OCI-M1 (cell line): ENCODE measurements at regions not wholly inside any gene's neighbourhood (a gene's known extent, or its start where the extent isn't known, plus 50 kb on each side); places are given as distances from the start of the nearest gene placed in this dataset.
A peak's percentile ranks its signal among the peaks of the same experiment; 100 is the strongest.
"Not testable (repeated sequence)": the region's sequence is repeated elsewhere in the genome, so short reads cannot be mapped to it uniquely, and the experiment has no call there.

ENCODE experiments used
- DNase-seq: peaks from one replicate; lab custom pipeline; 2025; lab: John Stamatoyannopoulos, UW

DNA sequence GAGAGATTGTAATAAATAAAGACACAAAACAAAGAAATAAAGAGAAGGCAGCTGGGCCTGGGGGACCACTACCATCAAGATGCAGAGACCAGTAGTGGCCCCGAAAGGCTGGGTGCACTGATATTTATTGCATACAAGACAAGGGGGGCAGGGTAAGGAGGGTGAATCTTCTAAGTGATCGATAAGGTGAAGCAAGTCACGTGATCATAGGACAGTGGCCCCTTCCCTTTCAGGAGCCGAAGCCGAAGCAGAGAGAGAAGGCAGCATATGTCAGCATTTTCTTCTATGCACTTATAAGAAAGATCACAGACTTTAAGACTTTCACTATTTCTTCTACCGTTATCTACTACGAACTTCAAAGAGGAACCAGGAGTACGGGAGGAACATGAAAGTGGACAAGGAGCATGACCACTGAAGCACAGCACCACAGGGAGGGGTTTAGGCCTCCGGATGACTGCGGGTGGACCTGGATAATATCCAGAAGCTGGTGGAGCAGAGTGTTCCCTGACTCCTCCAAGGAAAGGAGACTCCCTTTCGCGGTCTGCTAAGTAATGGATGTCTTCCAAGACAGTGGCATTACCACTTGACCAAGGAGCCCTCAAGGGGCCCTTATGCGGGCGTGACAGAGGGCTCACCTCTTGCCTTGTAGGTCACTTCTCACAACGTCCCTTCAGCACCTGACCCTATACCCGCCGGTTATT is 126.4 kb downstream of the RBM46 start:
- DNase-seq, result not testable (repeated sequence)

GRCh38 chr4:154908168-154908567 is 127.1 kb downstream of the RBM46 start:
- DNase-seq, result no peak

GRCh38 chr4:154911097-154911496 is 130.0 kb downstream of the RBM46 start:
- peak; percentile 60 for DNase-seq

GRCh38 chr4:154911608-154912098 is 130.6 kb downstream of the RBM46 start:
- no peak for DNase-seq

DNA sequence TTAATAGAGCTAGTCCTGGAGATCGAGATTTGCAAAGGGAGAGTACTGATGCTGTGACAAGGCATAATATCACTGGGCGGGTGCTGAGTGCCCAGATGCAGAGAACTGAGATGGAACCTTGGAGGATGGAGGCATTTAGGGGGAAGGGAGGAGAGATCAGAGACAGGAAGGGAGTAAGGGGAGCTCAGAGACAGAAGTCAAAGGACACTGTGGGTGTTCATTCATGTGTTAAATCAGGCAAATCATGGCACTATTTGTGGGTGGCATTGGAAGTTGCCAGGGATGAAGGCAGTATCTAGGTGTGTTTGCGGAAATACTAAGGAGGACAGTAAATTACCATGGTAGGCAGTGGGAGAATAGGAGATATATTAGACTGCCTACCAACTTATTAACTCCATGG is 135.0 kb downstream of the RBM46 start:
- no peak for DNase-seq

DNA sequence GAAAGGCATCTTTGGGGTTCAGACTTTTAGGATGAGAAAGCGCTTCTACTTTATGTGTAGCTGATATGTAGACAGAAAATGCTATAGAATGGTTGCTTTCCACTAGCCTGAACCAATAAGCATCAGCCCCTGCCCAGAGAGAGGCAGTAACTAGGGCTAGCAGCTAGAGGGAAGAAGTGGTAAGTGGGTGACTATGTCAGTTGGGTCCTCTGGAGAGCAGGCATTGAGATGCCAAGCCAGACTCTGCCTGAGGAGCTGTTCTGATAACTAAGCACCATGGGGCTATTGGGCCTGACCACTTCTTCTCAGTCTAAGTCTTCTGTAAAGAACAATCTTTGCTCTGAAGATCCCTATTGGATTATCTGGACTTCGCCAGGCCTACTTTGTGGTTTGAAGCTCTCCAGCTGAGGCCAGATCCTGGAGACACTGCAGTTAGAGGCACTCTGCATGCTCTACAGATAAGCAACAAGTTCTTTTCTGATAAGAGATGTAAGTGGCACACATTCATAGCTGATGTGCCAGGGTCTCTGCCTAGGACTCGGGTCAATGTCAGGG is 146.1 kb downstream of the RBM46 start:
- peak; percentile 96 for DNase-seq

DNA sequence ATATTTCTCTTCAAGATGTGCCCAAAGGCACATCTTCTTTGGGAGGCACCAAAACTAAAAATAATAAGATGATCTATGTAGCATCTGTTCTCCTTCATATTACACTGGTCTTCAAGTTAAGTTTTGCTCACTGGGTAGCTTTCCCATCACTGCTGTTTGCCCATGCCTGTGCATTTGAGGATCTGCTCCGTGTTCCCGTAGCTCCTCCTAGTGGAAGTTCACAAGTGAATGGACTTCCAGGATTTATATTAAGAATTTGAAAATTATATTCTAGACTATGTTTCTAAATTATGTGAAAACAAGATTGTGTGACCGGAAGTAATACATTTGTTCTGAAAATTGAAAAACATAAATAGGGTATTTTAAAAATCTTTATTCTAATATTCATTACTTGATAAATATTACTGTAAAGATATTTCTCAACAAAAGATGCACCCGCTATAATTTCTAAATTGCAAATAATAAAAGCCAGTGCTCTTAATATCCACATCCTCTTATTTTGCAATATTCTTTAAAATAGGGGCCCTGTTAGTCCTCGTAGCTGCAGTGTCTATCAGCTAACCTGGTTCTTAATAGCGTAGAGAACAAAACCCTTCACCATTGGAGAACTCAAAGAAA is 147.7 kb downstream of the RBM46 start:
- DNase-seq, result peak; percentile 65

GRCh38 chr4:154936873-154937272 is 155.8 kb downstream of the RBM46 start:
- no peak for DNase-seq

GRCh38 chr4:154939851-154940250 is 158.8 kb downstream of the RBM46 start:
- DNase-seq, result no peak

- DNase-seq, result no peak
These were observed 161.1 kb downstream of the RBM46 start for GRCh38 chr4:154942176-154942575.

- no peak for DNase-seq
These were observed 163.9 kb downstream of the RBM46 start for GRCh38 chr4:154944996-154945395.

DNA sequence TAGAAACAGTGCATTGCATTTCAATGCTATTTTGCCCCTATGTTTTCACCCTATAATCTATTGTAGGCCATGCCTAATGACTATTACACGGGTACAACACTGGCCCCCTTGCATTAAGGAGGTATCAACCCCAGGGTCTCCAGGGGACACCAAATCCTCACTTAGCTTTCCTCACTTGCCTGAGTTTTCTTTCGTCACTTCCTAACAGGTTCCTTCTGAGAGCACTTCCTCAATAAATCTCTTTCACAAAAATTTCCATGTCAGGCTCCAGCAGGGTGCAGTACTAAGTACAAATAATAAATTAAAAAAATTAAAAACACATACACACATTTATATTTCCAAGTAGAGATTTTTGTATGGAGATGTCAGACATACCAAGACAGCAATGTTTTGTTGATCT is 165.0 kb downstream of the RBM46 start:
- DNase-seq, result no peak

DNA sequence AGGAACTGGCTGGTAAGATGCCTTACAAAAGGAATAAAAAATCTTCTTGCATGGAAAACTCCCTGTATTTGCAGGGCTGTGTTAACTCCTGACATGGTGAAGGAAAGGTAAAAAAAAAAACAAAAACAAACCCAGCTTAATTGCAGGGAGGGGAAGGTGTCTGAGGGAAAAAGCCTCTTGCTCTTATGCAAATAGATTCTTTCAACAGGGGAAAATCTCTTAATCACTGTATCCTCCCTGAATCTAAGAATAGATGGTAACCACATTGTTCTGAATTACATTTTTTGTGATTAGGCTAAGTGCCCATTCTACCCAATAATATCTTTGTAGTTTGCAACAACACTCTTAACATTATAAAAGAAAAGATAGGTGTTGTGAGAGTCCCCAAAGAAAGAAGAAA is 172.6 kb downstream of the RBM46 start:
- DNase-seq, result no peak

GRCh38 chr4:154954117-154954516 is 173.0 kb downstream of the RBM46 start:
- DNase-seq, result no peak

DNA sequence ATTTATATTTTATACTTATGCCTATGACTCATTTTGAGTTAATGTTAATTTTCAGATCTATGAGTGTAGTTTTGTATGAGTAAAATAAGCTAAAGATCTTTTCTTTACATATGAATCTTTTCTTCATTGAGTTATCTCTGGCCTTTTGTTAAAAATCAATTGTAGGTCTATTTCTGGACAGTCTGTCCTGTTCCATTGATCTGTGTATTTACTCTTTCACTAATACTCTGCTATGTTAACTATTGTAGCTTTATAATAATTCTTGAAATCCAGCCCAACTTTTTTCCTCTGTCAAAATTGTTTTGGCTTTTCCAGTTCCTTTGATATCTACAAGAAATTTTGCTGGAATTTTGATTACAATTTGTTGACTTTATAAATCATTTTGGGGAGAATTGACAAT is 177.0 kb downstream of the RBM46 start:
- DNase-seq, result no peak

GRCh38 chr4:154958621-154959358 is 177.7 kb downstream of the RBM46 start:
- no peak for DNase-seq

GRCh38 chr4:154959756-154960155 is 178.7 kb downstream of the RBM46 start:
- DNase-seq, result no peak

- peak; percentile 31 for DNase-seq
These were observed 179.4 kb downstream of the RBM46 start for GRCh38 chr4:154960476-154960875.

DNA sequence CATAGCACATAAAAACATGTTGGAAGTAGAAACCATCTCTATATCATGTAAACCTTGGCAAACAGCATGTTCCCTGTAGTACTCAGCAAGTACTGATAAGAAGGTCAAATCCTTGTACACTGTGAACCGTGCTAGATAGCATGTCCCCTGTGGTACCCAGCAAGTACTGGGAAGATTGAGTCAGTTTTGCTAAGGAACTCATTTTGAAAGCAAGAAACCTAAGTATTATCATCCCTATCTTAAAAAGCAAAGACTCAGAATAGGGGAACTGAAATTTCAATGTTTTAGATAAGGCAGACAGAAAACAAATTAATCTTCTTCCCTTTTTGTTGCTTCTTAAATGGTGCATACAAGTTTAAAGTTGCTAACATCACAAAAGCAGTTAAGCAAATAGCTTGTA is 180.2 kb downstream of the RBM46 start:
- DNase-seq, result peak; percentile 86

DNA sequence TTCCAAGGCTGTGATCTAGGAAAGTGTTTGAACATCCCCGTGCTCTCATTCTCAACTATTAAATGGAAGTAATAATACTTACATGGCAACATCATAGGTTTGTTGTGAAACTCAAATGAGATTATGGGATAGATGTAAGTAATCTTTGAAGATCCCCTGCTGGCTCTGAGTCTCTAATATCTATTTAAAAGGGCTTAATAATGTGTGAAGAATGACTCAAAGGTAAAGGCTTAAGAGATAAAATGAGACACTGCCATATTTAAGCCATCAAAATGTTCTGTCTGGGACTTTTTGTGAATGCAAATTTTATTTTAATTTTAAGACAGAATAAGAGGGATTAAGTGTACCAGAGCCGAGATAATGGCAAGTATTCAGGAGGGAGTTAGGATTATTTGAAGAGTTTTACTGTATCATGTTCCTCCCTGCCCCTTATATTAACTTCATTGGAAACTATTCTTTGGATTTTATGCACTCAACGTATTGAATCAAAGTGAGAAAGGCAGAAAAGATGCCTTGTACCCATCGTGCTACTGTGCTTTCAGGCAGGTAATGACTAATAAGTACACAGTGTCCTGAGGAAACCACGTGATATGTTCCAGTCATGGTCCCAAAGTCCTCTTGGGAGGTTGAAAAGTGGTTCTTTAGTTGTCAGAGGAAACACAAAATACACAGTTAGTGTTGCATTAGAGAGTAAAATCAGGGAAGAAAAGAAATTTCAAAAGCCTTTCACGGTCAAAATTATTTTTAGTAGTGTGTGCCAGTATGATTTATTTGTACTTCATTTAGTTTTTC is 192.4 kb downstream of the RBM46 start:
- DNase-seq, result no peak

DNA sequence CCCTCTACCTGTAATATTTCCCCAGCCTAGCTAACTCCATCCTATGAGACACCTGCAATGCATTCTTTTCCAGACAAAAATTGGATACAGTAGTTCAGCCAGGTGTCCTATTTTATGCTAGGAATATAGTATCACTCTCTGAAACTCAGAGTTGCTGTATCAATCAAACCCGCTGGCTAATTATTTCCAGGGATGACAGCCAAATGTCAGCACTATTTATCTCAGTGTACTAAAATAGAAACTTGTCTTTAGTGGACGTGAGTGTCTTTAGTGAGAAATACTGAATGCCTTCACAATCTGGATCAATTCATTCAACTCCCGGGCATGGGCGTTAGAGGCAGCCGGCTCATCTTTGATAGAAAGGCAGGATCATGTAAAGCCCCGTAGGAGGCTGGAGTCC is 196.2 kb downstream of the RBM46 start:
- DNase-seq, result no peak
